HS-5 (cell line): ENCODE measurements at regions not wholly inside any gene's neighbourhood (a gene's known extent, or its start where the extent isn't known, plus 50 kb on each side); places are given as distances from the start of the nearest gene placed in this dataset.
"Not testable (repeated sequence)": the region's sequence is repeated elsewhere in the genome, so short reads cannot be mapped to it uniquely, and the experiment has no call there.

Experiments
- DNase-seq: peaks from one replicate; pipeline ENCODE4 v3.0.0-alpha.2; 2012; ENCODE audit warnings: low read depth

- DNase-seq: no peak
These were observed 1422.5 kb upstream of the ADGRB3 start for GRCh38 chr6:67212584-67212983.

- DNase-seq: peak; percentile 4
These were observed 1424.6 kb upstream of the ADGRB3 start for GRCh38 chr6:67210450-67210849.

GRCh38 chr6:67201563-67201962, 1433.5 kb upstream of the ADGRB3 start:
- DNase-seq: no peak

GRCh38 chr6:67200626-67201403, 1434.3 kb upstream of the ADGRB3 start:
- no peak for DNase-seq

- no peak for DNase-seq
These were observed 1435.7 kb upstream of the ADGRB3 start for GRCh38 chr6:67199425-67199824.

- no peak for DNase-seq
These were observed 1444.3 kb upstream of the ADGRB3 start for GRCh38 chr6:67190733-67191132.

GRCh38 chr6:67184405-67184804, 1450.7 kb upstream of the ADGRB3 start:
- no peak for DNase-seq

- no peak for DNase-seq
These were observed 1460.0 kb upstream of the ADGRB3 start for GRCh38 chr6:67175101-67175500.

- no peak for DNase-seq
These were observed 1458.6 kb upstream of the EYS start for GRCh38 chr6:67165606-67166005.

GRCh38 chr6:67160820-67161219, 1453.8 kb upstream of the EYS start:
- DNase-seq: no peak

- DNase-seq: no peak
These were observed 1434.0 kb upstream of the EYS start for GRCh38 chr6:67141005-67141404.

- no peak for DNase-seq
These were observed 1426.9 kb upstream of the EYS start for GRCh38 chr6:67133973-67134372.

- DNase-seq: no peak
These were observed 1424.8 kb upstream of the EYS start for GRCh38 chr6:67131827-67132226.

- DNase-seq: no peak
These were observed 1422.8 kb upstream of the EYS start for GRCh38 chr6:67129780-67130179.

- DNase-seq: no peak
These were observed 1420.0 kb upstream of the EYS start for GRCh38 chr6:67127041-67127440.

- DNase-seq: no peak
These were observed 1414.1 kb upstream of the EYS start for GRCh38 chr6:67121115-67121514.

GRCh38 chr6:67112120-67112519, 1405.1 kb upstream of the EYS start:
- DNase-seq: no peak

GRCh38 chr6:67102743-67103142, 1395.7 kb upstream of the EYS start:
- no peak for DNase-seq

- DNase-seq: not testable (repeated sequence)
These were observed 1388.7 kb upstream of the EYS start for GRCh38 chr6:67095618-67096226.

GRCh38 chr6:67094431-67094946, 1387.5 kb upstream of the EYS start:
- no peak for DNase-seq

- no peak for DNase-seq
These were observed 1366.9 kb upstream of the EYS start for GRCh38 chr6:67073938-67074337.

GRCh38 chr6:67068781-67069180, 1361.8 kb upstream of the EYS start:
- DNase-seq: no peak

GRCh38 chr6:67064323-67064722, 1357.3 kb upstream of the EYS start:
- no peak for DNase-seq

GRCh38 chr6:67047996-67048395, 1341.0 kb upstream of the EYS start:
- no peak for DNase-seq
